Left ventricle myocardium superior (tissue), 1 donor: ENCODE measurements at regions not wholly inside any gene's neighbourhood (a gene's known extent, or its start where the extent isn't known, plus 50 kb on each side); places are given as distances from the start of the nearest gene placed in this dataset.

Experiments
- ATAC-seq: fragments of 200-7000 bp; cut with Tn5 transposase; one replicate; pipeline ENCODE4 v1.9.1; 2020; ENCODE audit warnings: mild to moderate bottlenecking, moderate library complexity
- DNase-seq: peaks from one replicate; pipeline ENCODE4 v3.0.0-alpha.2; 2020
- intact Hi-C: fragments of 100-400 bp; cut with micrococcal nuclease; formaldehyde crosslinking; loops from one replicate; pipeline ENCODE4 v1.11.0; 2022
- donor health status: DM: no; HTN: yes; CAD: no; lungs with severe emphysema.

DNA sequence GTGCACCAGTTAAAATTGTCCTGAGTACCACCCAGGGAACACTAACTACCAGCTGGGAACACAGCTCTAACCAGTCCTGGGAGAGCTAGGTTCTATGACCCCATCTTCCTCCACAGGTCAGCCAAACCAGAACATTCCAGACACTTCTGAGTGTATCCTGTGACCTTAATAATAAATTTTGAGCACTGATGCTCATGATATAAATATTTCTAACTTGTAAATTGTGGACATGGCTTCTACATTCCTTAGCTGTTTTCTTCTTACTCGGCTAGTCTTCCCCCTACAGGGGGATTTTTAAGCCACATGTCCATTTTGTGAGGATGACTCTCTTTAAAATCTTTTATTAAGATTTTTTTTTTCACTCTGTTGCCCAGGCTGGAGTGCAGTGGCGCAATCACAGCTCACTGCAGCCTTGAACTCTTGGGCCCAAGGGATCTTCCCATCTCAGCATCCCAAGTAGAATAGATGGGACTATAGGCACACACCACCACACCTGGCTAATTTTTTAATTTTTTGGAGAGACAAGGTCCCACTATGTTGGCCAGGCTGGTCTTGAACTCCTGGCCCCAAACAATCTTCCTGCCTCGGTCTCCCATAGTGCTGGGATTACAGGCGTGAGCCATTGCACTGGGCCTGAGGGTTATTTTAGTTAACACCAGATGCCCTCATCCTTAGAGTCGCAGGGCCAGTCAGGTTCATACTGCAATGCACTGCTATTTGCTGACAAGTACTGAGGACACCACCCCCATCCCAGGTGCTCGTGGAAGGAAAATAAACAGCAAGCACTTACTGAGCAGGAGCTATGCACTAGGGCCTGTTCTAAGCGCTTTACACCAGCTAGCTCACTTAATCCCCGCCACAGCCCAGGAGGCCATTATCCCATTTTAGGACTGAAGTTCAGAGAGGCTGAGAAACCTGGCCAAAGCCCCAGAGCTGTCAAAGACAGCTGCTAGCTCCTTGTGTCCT, 142.6 kb upstream of the NCOR2 start:
- DNase-seq (peak; percentile 7), ATAC-seq (no peak)
- intact Hi-C loops: no loop called here

DNA sequence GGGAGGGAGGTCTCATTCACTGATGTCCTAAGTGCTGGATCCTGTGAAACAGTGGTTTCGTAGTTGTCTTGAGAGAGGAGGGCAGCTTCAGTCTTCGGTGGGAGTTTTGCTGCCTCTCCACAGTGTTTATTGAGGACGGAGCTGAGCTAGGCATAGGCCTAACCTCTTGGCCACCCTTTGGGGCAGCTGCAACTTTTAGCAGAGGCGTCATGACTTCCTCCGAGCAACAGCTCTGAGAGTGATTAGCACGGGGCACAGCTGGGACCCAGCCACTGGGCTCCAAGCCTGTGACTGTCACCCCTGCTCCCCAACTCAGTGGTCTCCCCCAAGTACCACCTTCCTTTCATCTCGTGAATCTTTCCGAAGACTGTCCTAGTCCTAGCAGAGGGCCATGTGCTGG, 139.9 kb upstream of the NCOR2 start:
- intact Hi-C loops: no loop called here
- no peak for ATAC-seq

DNA sequence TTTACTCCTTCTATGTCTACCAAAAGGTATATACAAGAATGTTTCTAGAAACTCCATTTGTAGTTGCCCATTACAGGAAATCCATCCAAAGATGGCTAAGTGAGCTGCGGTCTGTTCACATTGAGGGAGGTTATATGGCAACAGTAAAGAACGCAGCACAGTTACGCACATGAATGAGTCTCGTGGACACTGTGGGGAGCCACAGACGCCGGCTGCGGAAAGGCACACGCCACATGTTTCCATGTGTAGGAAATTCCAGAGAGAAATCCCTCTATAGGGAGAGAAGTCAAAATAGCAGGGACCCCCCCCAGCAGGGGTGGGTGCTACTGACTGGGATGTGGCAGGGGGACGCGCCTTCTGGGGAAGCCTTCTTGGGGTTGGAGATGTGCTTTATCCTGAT, 139.0 kb upstream of the NCOR2 start:
- intact Hi-C loops: no loop called here
- ATAC-seq: no peak
- DNase-seq: peak; percentile 7

More for the DNA sequence above, 139.9 kb upstream of the NCOR2 start:
- DNase-seq: peak; percentile 2

DNA sequence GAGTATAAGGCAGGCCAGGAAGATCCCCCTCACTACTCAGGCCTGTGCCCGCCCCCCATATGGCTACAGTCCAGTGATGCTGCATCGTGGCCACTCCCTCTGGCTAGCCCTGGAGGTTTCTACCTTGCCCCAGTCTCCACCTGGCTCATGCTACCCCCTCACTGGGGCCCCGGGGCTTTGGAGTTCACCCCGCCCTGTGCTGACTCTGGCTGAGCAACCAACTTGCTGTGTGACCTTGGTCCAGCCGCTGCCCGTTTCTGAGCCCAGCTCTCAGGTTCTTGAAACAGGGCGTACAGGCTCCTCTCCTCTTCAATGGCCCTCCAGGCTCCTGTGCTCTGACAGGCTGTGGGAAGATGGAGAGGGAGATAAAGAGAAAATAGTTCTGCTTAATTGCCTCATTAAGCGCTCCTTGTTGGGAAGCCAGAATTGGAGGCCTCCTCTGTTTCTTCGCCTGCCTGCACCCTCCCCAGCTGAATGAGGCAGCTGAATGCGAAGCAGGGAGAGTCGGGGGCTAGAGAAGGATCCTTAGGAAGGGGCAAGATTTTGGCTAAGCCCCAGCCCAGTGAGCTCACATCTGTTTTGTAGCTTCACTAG, 138.2 kb upstream of the NCOR2 start:
- ATAC-seq (no peak), DNase-seq (peak; percentile 13)
- intact Hi-C loops: no loop called here

DNA sequence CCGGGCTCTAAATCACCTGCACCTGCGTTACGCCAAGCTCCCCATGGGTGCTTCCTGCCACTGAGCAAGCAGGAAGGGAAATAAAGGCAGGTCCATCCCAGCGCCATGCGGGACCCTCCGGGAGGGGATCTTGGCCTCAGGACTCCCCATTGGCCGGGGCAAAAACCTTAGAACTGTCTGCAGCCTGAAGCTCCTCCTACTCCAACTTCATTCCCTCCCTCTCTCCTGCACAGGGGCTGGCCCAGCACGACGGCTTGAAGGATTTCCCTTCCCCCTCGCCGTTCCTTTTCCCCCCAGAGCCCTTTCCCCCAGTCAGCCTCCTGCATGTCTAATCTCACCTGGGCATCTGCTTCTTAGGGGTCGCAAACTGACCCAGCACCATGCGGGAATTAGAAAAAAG, 137.2 kb upstream of the NCOR2 start:
- intact Hi-C loops: no loop called here
- ATAC-seq (no peak), DNase-seq (peak; percentile 14)

DNA sequence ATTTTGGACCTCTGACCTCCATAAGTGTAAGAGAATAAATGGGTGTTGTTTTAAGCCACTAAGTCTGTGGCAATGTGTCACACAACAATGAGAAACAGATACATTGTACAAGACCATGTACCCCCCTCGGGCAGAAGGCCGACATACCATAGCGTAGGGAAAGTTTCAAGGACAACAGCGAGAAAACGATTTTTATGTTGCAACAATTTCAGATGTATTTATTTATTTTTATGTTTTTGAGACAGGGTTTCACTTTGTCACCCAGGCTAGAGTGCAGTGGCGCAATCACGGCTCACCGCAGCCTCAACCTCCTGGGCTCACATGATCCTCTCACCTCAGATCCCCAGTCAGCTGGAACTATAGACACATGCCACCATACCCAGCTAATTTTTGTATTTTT, 136.4 kb upstream of the NCOR2 start:
- intact Hi-C loops: no loop called here
- DNase-seq (peak; percentile 15), ATAC-seq (no peak)

DNA sequence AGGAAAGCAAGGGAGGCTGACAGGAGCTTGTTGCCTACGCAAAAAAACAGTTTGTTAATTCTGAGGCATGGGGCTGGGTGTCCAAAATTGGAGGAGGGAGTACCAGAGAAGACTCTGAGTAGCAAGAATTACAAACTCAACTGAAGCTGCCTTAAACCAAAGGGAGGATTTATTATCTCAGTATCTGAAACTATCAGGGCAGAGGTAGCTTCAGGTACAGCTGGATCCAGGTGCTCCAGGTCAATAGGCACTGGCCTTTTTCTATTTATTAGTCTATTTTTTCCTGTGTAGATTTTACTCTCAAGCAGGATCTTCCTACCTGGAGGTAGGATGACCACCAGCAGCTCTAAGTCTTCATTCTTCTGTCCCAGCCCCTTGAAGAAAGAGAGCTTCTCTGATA, 135.3 kb upstream of the NCOR2 start:
- intact Hi-C loops: no loop called here
- DNase-seq (no peak), ATAC-seq (no peak)

DNA sequence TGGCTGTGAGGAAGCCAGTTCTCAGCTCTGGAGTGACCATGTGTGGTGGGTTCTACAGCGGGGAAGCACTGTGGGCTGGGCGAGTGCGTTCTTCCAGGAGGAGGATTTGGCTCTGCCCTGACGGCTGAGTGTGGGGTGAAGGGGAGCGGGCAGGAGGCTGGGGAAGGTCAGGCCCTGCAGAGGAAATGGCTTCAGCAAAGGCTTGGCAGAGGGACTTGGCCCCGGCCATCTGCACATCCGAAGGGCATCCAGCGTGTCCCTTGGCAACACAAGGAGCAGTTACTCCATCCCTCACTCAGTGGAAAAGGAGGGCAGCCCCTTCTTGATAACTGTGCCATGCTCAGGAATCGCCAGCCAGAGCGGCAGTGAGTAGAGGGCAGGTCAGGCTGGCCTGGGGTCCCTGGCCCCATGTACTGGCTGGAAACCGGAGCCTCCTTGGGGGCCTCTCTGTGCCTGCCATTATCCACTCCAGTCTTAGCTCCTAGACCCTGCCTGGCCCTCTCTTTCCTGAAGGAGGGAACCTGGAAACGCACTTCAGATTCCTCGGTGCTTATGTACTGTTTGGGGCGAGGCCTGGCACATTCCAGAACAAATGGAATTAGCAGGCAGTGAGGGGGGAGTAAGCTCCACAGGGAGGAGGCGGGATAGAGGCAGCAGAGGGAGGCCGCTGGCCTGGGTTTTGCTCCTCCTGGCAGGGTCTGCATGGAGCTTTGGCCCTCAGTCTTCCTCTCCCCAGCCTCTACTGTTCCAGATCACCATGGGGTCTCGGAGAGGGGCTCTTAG, 133.6 kb upstream of the NCOR2 start:
- intact Hi-C loops: no loop called here

DNA sequence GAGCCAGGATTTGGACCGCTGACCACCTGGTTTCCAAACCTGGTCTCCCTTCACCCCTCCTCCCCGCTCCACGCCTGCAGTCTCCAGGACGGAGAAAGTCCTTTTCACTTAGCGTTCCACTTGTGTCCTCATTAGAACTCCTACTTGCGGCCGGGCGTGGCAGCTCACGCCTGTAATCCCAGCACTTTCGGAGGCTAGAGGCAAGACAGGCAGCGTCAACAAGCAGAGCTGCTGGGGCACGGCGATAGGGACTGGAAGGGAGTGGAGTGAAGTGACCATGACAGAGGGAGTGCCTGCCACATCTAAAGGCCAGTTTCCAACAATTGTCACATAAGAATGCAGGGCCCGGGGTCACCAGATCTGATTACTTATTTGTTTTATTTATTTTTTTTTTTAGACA, 132.5 kb upstream of the NCOR2 start:
- DNase-seq (peak; percentile 50), ATAC-seq (peak; percentile 5)
- intact Hi-C loops: loop anchor here (10.0 kb wide), 1 partner anchor 65 kb away; no protein-coding TSS in a partner anchor

More for the DNA sequence above, 133.6 kb upstream of the NCOR2 start:
- DNase-seq: peak; percentile 65
- peak; percentile 52 for ATAC-seq

DNA sequence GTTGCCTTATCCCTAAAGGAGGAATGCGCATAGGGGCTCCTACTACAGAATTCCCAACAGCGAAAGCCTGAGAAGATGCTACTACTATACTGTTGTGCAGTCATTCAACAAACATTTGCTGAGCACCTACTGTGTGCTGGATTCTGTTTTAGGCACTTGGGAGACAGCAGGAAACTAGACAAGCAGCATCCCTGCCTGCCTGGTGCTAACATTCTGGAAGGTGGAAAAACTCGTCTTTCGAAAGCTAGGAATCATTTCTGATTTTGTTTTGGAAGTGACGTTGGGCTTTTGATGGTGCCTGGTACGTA, 131.5 kb upstream of the NCOR2 start:
- intact Hi-C loops: loop anchor here (10.0 kb wide), 1 partner anchor 66 kb away; no protein-coding TSS in a partner anchor
- DNase-seq (peak; percentile 1), ATAC-seq (no peak)

DNA sequence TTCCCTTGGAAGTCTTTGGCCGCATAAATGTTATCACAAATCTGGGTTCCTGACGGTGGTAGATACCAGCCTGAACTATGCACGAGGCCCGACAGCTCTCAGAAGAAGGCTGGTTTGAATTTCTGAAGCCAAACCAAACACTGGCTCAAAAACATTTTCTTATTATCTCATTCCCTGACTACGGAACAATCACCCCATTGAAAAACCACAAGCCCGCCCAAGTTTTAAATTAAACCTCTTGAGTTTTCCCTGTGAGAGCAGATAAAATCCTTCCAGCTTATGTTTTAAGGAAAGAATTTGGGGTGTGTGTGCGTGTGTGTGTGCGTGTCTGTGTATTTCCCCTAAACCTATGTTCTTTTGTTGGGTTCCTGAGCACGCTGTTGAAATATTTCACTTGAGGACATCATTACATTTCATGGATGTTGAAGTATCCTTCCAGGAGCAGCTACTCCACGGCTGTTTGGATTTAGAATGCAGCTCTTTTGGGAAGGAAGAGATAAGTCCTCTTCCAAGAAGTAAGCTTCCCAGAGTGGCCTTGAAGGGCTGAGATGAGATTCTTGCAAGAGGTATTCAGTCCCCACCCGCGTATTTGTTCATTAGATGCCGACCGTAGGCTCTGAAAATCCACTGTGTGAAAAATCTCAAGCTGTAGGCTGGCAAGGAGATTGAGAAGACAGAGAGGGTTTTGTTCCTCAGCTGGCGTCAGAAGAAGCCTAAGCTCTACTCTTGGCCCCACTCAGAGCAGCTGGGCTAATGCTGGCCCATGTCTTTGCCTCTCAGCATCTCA, 131.0 kb upstream of the NCOR2 start:
- ATAC-seq: peak; percentile 43
- DNase-seq: peak; percentile 36
- intact Hi-C loops: loop anchor here (10.0 kb wide), 1 partner anchor 66 kb away; no protein-coding TSS in a partner anchor

DNA sequence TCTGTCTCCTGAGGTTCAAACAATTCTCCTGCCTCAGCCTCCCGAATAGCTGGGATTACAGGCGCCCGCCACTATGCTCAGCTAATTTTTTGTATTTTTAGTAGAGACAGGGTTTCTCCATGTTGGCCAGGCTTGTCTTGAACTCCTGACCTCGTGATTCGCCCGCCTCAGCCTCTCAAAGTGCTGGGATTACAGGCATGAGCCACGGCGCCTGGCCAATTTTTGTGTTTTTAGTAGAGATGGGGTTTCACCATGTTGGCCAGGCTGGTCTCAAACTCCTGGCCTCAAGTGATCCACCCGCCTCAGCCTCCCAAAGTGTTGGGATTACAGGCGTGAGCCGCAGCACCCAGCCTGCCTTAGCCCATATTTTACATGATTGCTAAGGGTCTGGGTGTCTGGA, 130.3 kb upstream of the NCOR2 start:
- ATAC-seq (peak; percentile 1), DNase-seq (peak; percentile 63)
- intact Hi-C loops: loop anchor here (10.0 kb wide), 1 partner anchor 67 kb away; no protein-coding TSS in a partner anchor

DNA sequence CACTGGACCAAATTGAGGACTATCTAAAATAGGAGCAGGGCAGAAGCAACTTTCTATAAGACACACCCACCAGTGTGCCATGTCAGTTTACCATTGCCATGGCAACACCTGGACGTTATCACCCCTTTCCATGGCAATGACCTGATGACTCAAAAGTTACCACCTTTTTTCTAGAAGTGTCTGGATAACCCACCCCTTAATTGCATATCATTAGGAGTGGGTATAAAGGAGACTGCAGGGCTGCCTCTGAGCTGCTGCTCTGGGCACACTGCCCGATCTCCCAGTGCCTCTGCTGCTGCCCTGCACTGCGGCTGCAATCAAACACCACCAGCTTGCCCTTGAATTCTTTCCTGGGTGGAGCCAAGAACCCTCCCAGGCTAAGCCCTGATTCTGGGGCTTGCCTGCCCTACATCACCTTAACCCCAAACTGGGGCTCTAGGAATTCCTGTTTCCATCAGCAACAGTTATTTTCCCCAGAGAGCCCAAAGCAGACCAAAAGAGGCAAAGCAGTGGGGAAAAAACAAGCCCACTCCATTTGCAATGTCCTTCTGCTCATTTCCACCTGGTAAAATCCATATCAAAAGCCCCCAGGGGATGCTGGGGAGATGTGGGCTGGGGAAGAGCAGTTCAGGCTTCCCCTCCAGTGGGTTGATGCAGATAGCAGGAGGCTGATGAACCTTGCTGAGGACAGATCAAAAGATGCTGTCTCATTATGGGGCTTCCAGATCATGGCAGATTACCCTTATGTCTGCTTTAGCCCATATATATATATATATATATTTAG, 129.5 kb upstream of the NCOR2 start:
- intact Hi-C loops: loop anchor here (10.0 kb wide), 1 partner anchor 68 kb away; no protein-coding TSS in a partner anchor
- ATAC-seq (no peak), DNase-seq (peak; percentile 33)

DNA sequence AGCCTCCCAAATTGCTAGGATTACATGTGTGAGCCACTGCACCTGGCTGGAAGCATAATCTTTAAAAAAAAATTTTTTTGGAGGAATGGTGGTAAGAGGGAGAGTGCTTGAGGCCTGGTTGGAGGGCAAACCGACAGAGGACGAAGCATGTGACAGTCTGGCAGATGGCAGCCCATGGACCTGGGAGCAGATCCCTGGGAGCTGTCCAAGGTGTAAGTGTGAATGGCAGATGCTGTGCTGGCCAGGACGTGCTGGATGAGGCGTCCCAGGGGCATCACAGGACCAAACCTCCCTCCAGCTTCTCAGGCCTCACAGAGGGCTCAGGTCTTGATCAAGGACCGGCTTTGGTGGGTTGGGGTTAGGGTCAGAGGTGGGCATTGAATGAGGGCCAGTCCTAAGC, 128.4 kb upstream of the NCOR2 start:
- peak; percentile 64 for ATAC-seq
- peak; percentile 72 for DNase-seq
- intact Hi-C loops: loop anchor here (10.0 kb wide), 1 partner anchor 69 kb away; no protein-coding TSS in a partner anchor

DNA sequence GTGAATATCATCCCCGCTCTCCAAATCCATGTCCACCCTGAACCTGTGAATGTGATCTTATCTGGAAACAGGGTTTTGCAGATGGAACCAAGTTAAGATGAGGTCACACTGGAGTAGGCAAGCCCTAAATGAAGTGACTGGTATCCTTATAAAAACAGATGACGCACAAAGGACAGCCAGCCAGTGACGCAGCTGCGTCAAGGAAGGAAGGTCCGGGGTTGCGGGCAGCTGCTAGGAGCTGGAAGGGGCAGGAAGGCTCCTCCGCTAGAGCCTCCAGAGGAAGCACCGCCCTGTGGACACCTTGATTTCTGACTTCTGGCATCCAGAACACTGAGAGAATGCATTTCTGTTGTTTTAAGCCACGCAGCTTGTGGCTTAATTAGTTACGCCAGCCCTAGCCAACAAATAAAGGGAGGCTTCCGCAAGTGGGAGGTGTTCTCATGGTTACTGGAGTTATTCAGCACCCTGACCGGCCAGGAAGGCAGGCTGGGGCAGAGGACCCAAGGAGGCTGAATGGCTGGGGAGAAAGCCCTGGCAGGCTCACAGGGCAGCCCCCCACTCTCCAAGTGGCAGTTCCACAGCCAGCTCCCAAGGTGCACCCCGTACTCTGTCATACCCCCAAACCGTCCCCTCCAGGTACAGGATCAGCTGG, 127.6 kb upstream of the NCOR2 start:
- intact Hi-C loops: loop anchor here (10.0 kb wide), 1 partner anchor 70 kb away; no protein-coding TSS in a partner anchor
- DNase-seq (peak; percentile 75), ATAC-seq (peak; percentile 59)

DNA sequence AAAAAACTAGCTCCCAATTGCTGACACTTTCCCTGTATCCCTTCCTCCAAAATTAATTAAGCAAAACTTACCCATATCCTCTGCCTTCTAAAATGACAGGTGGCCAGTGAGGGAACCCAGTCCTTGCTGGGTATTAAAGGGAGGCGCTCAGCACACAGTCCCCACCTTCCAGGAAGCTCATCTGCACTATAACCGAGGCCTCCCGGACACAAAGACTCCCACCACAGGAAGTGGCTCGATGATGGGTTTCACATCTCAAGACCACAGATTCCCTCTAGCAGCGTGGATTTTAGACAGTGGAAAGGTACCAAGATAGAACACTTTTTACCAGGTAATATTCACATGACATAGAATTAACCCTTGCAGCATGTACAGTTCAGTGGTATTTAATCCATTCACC, 126.8 kb upstream of the NCOR2 start:
- intact Hi-C loops: loop anchor here (10.0 kb wide), 1 partner anchor 71 kb away; no protein-coding TSS in a partner anchor
- peak; percentile 19 for DNase-seq
- no peak for ATAC-seq

DNA sequence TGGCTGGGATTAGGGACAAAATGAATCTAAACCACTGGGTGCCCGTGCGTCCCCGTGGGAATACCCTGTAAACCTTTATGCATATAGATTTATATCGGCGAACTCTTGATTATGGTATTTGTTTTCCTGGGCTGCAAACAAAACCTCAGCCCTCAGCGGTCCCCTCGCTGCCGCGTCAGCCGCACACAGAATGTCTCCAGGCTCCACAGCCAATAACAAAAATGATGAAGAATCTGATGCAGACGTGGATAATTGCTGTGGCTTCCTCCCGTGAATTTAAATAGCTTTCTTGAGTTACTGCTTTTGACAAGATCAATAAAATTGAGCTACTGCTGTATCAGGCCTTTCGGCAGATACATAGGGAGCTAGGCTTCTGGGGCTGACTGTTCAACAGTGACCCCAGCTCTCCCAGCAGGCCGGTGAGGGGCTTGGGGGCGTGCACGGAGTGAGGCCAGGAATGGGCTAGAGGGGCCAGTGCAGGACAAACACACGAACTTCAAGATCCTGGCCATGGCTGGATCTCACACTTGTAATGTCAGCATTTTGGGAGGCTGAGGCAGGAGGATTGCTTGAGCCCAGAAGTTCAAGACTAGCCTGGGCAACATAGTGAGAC, 125.8 kb upstream of the NCOR2 start:
- intact Hi-C loops: loop anchor here (10.0 kb wide), 1 partner anchor 72 kb away; no protein-coding TSS in a partner anchor
- ATAC-seq (no peak), DNase-seq (peak; percentile 23)
